Right atrium auricular region (tissue), 2 donors: ENCODE measurements at regions not wholly inside any gene's neighbourhood (a gene's known extent, or its start where the extent isn't known, plus 50 kb on each side); places are given as distances from the start of the nearest gene placed in this dataset.

ENCODE experiments used
- DNase-seq: peaks from one replicate; pipeline ENCODE4 v3.0.0-alpha.2; 2019; ENCODE audit warnings: low spot score
- H3K27ac ChIP-seq, 2 donors: fragments of 200-600 bp; sonication (generic); 1 replicate in 1 of 2; 2 replicates in 1 of 2; pipeline ENCODE4 v1.5.1; 2016 to 2019
- H3K27me3 ChIP-seq, 2 donors: fragments of 200-600 bp; sonication (generic); one replicate each; pipeline versions ENCODE4 v1.5.1 to v1.6.0; 2017 to 2019
- H3K36me3 ChIP-seq: fragments of 200-600 bp; sonication (generic); one replicate; pipeline ENCODE4 v1.5.1; 2016
- H3K4me1 ChIP-seq, 2 donors: fragments of 200-600 bp; sonication (generic); one replicate each; pipeline versions ENCODE4 v1.5.1 to v1.6.0; 2017 to 2019
- H3K4me3 ChIP-seq, 2 donors: fragments of 200-600 bp; sonication (generic); 1 replicate in 1 of 2; 2 replicates in 1 of 2; pipeline ENCODE4 v1.5.1; 2017 to 2019; ENCODE audit warnings: mild to moderate bottlenecking in 1 of 2, moderate library complexity in 1 of 2
- H3K9me3 ChIP-seq, 2 donors: fragments of 200-600 bp; sonication (generic); one replicate each; pipeline ENCODE4 v1.5.1; 2019
- CTCF ChIP-seq, 2 donors: fragments of 200-600 bp; sonication (generic); IDR thresholded peaks; one replicate each; pipeline ENCODE4 v1.5.1; 2019; ENCODE audit warnings: antibody characterized with exemption in 2 of 2

GRCh38 chr5:33210978-33211377, 229.8 kb upstream of the TARS1 start:
- Histone ChIP-seq H3K4me1 (peaks cover 0 to 1% of the 10 kb centered on the region in 2 donors), H3K36me3 (no peaks in the 10 kb centered on the region), H3K27ac (no peak overlapping the region), H3K4me3 (no peak overlapping the region), H3K27me3 (no peaks in the 10 kb centered on the region), H3K9me3 (no peaks in the 10 kb centered on the region)
- no peak for TF ChIP-seq CTCF (IDR thresholded peaks at IDR 0.05)
- no peak for DNase-seq

- no peak for TF ChIP-seq CTCF (IDR thresholded peaks at IDR 0.05)
- no peak for DNase-seq
Observed at GRCh38 chr5:33212439-33212838, 228.3 kb upstream of the TARS1 start.

GRCh38 chr5:33212900-33213299, 227.9 kb upstream of the TARS1 start:
- H3K36me3 ChIP-seq: no peaks in the 10 kb centered on the region
- no peaks in the 10 kb centered on the region for H3K27me3 ChIP-seq
- TF ChIP-seq CTCF (IDR thresholded peaks at IDR 0.05): no peak
- DNase-seq: no peak
- H3K4me1 ChIP-seq: no peaks in the 10 kb centered on the region
- H3K27ac ChIP-seq: no peak overlapping the region
- H3K4me3 ChIP-seq: no peak overlapping the region
- no peaks in the 10 kb centered on the region for H3K9me3 ChIP-seq

More at GRCh38 chr5:33212439-33212838, 228.3 kb upstream of the TARS1 start:
- no peak overlapping the region for H3K4me3 ChIP-seq
- H3K27me3 ChIP-seq: no peaks in the 10 kb centered on the region
- H3K36me3 ChIP-seq: no peaks in the 10 kb centered on the region
- H3K4me1 ChIP-seq: no peaks in the 10 kb centered on the region
- H3K9me3 ChIP-seq: no peaks in the 10 kb centered on the region
- H3K27ac ChIP-seq: no peak overlapping the region

- no peak for DNase-seq
- no peak overlapping the region for H3K27ac ChIP-seq
- TF ChIP-seq CTCF (IDR thresholded peaks at IDR 0.05): no peak
- H3K9me3 ChIP-seq: no peaks in the 10 kb centered on the region
- H3K36me3 ChIP-seq: no peaks in the 10 kb centered on the region
- H3K27me3 ChIP-seq: no peaks in the 10 kb centered on the region
- H3K4me3 ChIP-seq: no peak overlapping the region
- H3K4me1 ChIP-seq: no peaks in the 10 kb centered on the region
Observed at GRCh38 chr5:33223563-33224284, 217.0 kb upstream of the TARS1 start.

GRCh38 chr5:33224285-33224961, 216.3 kb upstream of the TARS1 start:
- H3K27ac ChIP-seq: no peak overlapping the region
- TF ChIP-seq CTCF (IDR thresholded peaks at IDR 0.05): no peak
- H3K9me3 ChIP-seq: no peaks in the 10 kb centered on the region
- no peak for DNase-seq
- no peak overlapping the region for H3K4me3 ChIP-seq
- no peaks in the 10 kb centered on the region for H3K36me3 ChIP-seq
- H3K27me3 ChIP-seq: no peaks in the 10 kb centered on the region
- H3K4me1 ChIP-seq: no peaks in the 10 kb centered on the region
